MM.1S (cell line): ENCODE measurements at regions not wholly inside any gene's neighbourhood (a gene's known extent, or its start where the extent isn't known, plus 50 kb on each side); places are given as distances from the start of the nearest gene placed in this dataset.

Source experiments
- DNase-seq: peaks from one replicate; pipeline ENCODE4 v3.0.0-alpha.2; 2015
- H2AFZ ChIP-seq: fragments of 300-600 bp; sonication (generic); 2 replicates; pipeline ENCODE4 v1.6.0; 2016; ENCODE audit warnings: antibody characterized with exemption, low read length
- H3F3A ChIP-seq: fragments of 300-600 bp; sonication (generic); 2 replicates; pipeline ENCODE4 v1.6.1; 2016; ENCODE audit warnings: mild to moderate bottlenecking, antibody characterized with exemption, low read length, moderate library complexity, mixed read lengths; ENCODE audit not compliant: insufficient read depth
- H3K27ac ChIP-seq: fragments of 300-600 bp; sonication (generic); 2 replicates; pipeline ENCODE4 v1.5.1; 2016; ENCODE audit warnings: mild to moderate bottlenecking, low read length
- H3K27me3 ChIP-seq: fragments of 300-600 bp; sonication (generic); replicated peaks from 2 replicates; pipeline ENCODE4 v1.6.0; 2016; ENCODE audit warnings: low read length; ENCODE audit not compliant: insufficient read depth
- H3K36me3 ChIP-seq: fragments of 300-600 bp; sonication (generic); replicated peaks from 2 replicates; pipeline ENCODE4 v1.6.1; 2016; ENCODE audit warnings: mild to moderate bottlenecking, low read length, mixed read lengths; ENCODE audit not compliant: insufficient read depth
- H3K4me1 ChIP-seq: fragments of 300-600 bp; sonication (generic); 2 replicates; pipeline ENCODE4 v1.6.1; 2016; ENCODE audit warnings: low read length, mixed read lengths
- H3K4me2 ChIP-seq: fragments of 300-600 bp; sonication (generic); 2 replicates; pipeline ENCODE4 v1.6.0; 2016; ENCODE audit warnings: low read depth, low read length
- H3K4me3 ChIP-seq: fragments of 300-600 bp; sonication (generic); 2 replicates; pipeline ENCODE4 v1.5.1; 2016; ENCODE audit warnings: low read length, mixed read lengths
- H3K79me2 ChIP-seq: fragments of 300-600 bp; sonication (generic); 2 replicates; pipeline ENCODE4 v1.6.1; 2016; ENCODE audit warnings: mixed run types, low read length, mixed read lengths
- H3K9ac ChIP-seq: fragments of 300-600 bp; sonication (generic); 2 replicates; pipeline ENCODE4 v1.6.1; 2016; ENCODE audit warnings: low read length, mixed read lengths
- H3K9me2 ChIP-seq: fragments of 300-600 bp; sonication (generic); replicated peaks from 2 replicates; pipeline ENCODE4 v1.6.1; 2016; ENCODE audit warnings: mild to moderate bottlenecking, low read length, mixed read lengths; ENCODE audit not compliant: insufficient read depth
- H3K9me3 ChIP-seq: fragments of 300-600 bp; sonication (generic); replicated peaks from 2 replicates; pipeline ENCODE4 v1.6.1; 2016; ENCODE audit warnings: mild to moderate bottlenecking, low read length, mixed read lengths; ENCODE audit not compliant: insufficient read depth
- H4K20me1 ChIP-seq: fragments of 300-600 bp; sonication (generic); 2 replicates; pipeline ENCODE4 v1.6.1; 2016; ENCODE audit warnings: mild to moderate bottlenecking, low read length, moderate library complexity, mixed read lengths; ENCODE audit not compliant: insufficient read depth
- CTCF ChIP-seq: fragments of 300-600 bp; sonication (generic); IDR thresholded peaks from 2 replicates; pipeline ENCODE4 v1.5.1; 2016; ENCODE audit warnings: antibody characterized with exemption, low read length, mixed read lengths
- EZH2 ChIP-seq: fragments of 300-600 bp; sonication (generic); optimal IDR thresholded peaks from 2 replicates; pipeline ENCODE3; 2017; ENCODE audit warnings: low read depth, mild to moderate bottlenecking, antibody characterized with exemption, low read length, mixed read lengths
- EZH2phosphoT487 ChIP-seq: fragments of 300-600 bp; sonication (generic); IDR thresholded peaks from 2 replicates; pipeline ENCODE4 v1.6.1; 2018; ENCODE audit warnings: antibody characterized with exemption, low read length

- no peaks in the 10 kb centered on the region for H3K36me3 ChIP-seq
- H3F3A ChIP-seq: peaks cover 12% of the 10 kb centered on the region; the same call in 1 of the 2 replicates
- H3K4me3 ChIP-seq: no peak overlapping the region
- H3K4me2 ChIP-seq: no peak overlapping the region
- H3K9ac ChIP-seq: no peak overlapping the region
- no peak overlapping the region for H2AFZ ChIP-seq
- H3K9me2 ChIP-seq: no peaks in the 10 kb centered on the region
- DNase-seq: no peak
- H3K4me1 ChIP-seq: peaks cover 51% of the 10 kb centered on the region
- H3K79me2 ChIP-seq: no peaks in the 10 kb centered on the region
- TF ChIP-seq CTCF (no peak), EZH2 (no peak), EZH2phosphoT487 (no peak)
- H4K20me1 ChIP-seq: no peaks in the 10 kb centered on the region
- no peaks in the 10 kb centered on the region for H3K27me3 ChIP-seq
- no peak overlapping the region for H3K27ac ChIP-seq
- no peaks in the 10 kb centered on the region for H3K9me3 ChIP-seq
Measured at GRCh38 chr18:8974696-8975095, 127.8 kb upstream of the NDUFV2 start.

GRCh38 chr18:8975624-8976023 is 126.9 kb upstream of the NDUFV2 start:
- H3K27me3 ChIP-seq: no peaks in the 10 kb centered on the region
- no peak overlapping the region for H3K4me3 ChIP-seq
- peak overlapping the region; percentile 67; the same call in 1 of the 2 replicates for H3K27ac ChIP-seq
- peak; percentile 87 for DNase-seq
- H2AFZ ChIP-seq: peak overlapping the region; percentile 51
- H3K79me2 ChIP-seq: no peaks in the 10 kb centered on the region
- no peaks in the 10 kb centered on the region for H3K9me3 ChIP-seq
- H4K20me1 ChIP-seq: no peaks in the 10 kb centered on the region
- H3K9ac ChIP-seq: no peak overlapping the region
- no peaks in the 10 kb centered on the region for H3K9me2 ChIP-seq
- peaks cover 42% of the 10 kb centered on the region for H3K4me1 ChIP-seq
- TF ChIP-seq EZH2 (no peak), EZH2phosphoT487 (no peak), CTCF (no peak)
- peaks cover 12% of the 10 kb centered on the region; the same call in 1 of the 2 replicates for H3F3A ChIP-seq
- no peaks in the 10 kb centered on the region for H3K36me3 ChIP-seq
- peak overlapping the region; percentile 38; the same call in 1 of the 2 replicates for H3K4me2 ChIP-seq

GRCh38 chr18:8976606-8977005 is 125.9 kb upstream of the NDUFV2 start:
- DNase-seq: no peak
- no peaks in the 10 kb centered on the region for H3K36me3 ChIP-seq
- H3K4me1 ChIP-seq: peaks cover 39% of the 10 kb centered on the region
- no peaks in the 10 kb centered on the region for H3K9me3 ChIP-seq
- peaks cover 12% of the 10 kb centered on the region; the same call in 1 of the 2 replicates for H3F3A ChIP-seq
- H3K27me3 ChIP-seq: no peaks in the 10 kb centered on the region
- no peak overlapping the region for H3K4me2 ChIP-seq
- H3K9me2 ChIP-seq: no peaks in the 10 kb centered on the region
- H3K79me2 ChIP-seq: no peaks in the 10 kb centered on the region
- no peak overlapping the region for H2AFZ ChIP-seq
- no peak overlapping the region for H3K9ac ChIP-seq
- TF ChIP-seq EZH2phosphoT487 (no peak), EZH2 (no peak), CTCF (no peak)
- H3K4me3 ChIP-seq: no peak overlapping the region
- H3K27ac ChIP-seq: no peak overlapping the region
- H4K20me1 ChIP-seq: no peaks in the 10 kb centered on the region
